Loucy (cell line): ENCODE measurements at regions not wholly inside any gene's neighbourhood (a gene's known extent, or its start where the extent isn't known, plus 50 kb on each side); places are given as distances from the start of the nearest gene placed in this dataset.
A peak's percentile ranks its signal among the peaks of the same experiment; 100 is the strongest.

Source experiments
- H2AFZ ChIP-seq: fragments of 200-600 bp; sonication (generic); 2 replicates; pipeline ENCODE4 v1.6.0; 2016; ENCODE audit warnings: antibody characterized with exemption, mild to moderate bottlenecking, low read length, moderate library complexity
- H3F3A ChIP-seq: fragments of 200-600 bp; 2 replicates; pipeline ENCODE4 v1.6.0; 2016; ENCODE audit warnings: antibody characterized with exemption, low read depth, mild to moderate bottlenecking
- H3K27me3 ChIP-seq: fragments of 200-600 bp; sonication (generic); 2 replicates; pipeline ENCODE4 v1.6.1; 2014; ENCODE audit warnings: low read length, mild to moderate bottlenecking; ENCODE audit not compliant: insufficient read depth, poor library complexity, severe bottlenecking
- H3K36me3 ChIP-seq: fragments of 200-600 bp; sonication (generic); 2 replicates; pipeline ENCODE4 v1.6.1; 2016; ENCODE audit warnings: low read length; ENCODE audit not compliant: insufficient read depth
- H3K4me1 ChIP-seq: fragments of 200-600 bp; sonication (generic); 2 replicates; pipeline ENCODE4 v1.5.1; 2014; ENCODE audit warnings: low read length, mild to moderate bottlenecking; ENCODE audit not compliant: insufficient read depth, poor library complexity, severe bottlenecking
- H3K4me2 ChIP-seq: fragments of 200-600 bp; sonication (generic); 2 replicates; pipeline ENCODE4 v1.6.0; 2014; ENCODE audit warnings: antibody characterized with exemption, low read length, low read depth, mild to moderate bottlenecking; ENCODE audit not compliant: poor library complexity, severe bottlenecking
- H3K4me3 ChIP-seq: fragments of 200-600 bp; sonication (generic); 2 replicates; pipeline ENCODE4 v1.5.1; 2014; ENCODE audit warnings: low read length, mild to moderate bottlenecking, mixed read lengths; ENCODE audit not compliant: poor library complexity, severe bottlenecking
- H3K79me2 ChIP-seq: fragments of 200-600 bp; sonication (generic); 2 replicates; pipeline ENCODE4 v1.6.1; 2014; ENCODE audit warnings: low read length; ENCODE audit not compliant: insufficient read depth
- H3K9ac ChIP-seq: fragments of 200-600 bp; sonication (generic); 2 replicates; pipeline ENCODE4 v1.6.0; 2014; ENCODE audit warnings: mild to moderate bottlenecking, low read depth, low read length, moderate library complexity; ENCODE audit not compliant: poor library complexity, severe bottlenecking
- H3K9me2 ChIP-seq: fragments of 200-600 bp; sonication (generic); replicated peaks from 2 replicates; pipeline ENCODE4 v1.6.1; 2016; ENCODE audit warnings: low read depth, low read length, mixed read lengths
- H3K9me3 ChIP-seq: fragments of 200-600 bp; sonication (generic); 2 replicates; pipeline ENCODE4 v1.6.1; 2014; ENCODE audit warnings: mild to moderate bottlenecking, antibody characterized with exemption, low read length, low read depth; ENCODE audit not compliant: insufficient read depth
- H4K20me1 ChIP-seq: fragments of 200-600 bp; sonication (generic); 2 replicates; pipeline ENCODE4 v1.6.0; 2014; ENCODE audit warnings: antibody characterized with exemption, low read length, mild to moderate bottlenecking; ENCODE audit not compliant: insufficient read depth, poor library complexity, severe bottlenecking
- CTCF ChIP-seq: fragments of 200-600 bp; sonication (generic); conservative IDR thresholded peaks from 2 replicates; pipeline ENCODE4 v1.5.1; 2014; ENCODE audit warnings: mild to moderate bottlenecking, antibody characterized with exemption, low read length
- EZH2phosphoT487 ChIP-seq: fragments of 200-600 bp; IDR thresholded peaks from 2 replicates; pipeline ENCODE4 v1.6.1; 2018; ENCODE audit warnings: antibody characterized with exemption, mild to moderate bottlenecking, moderate library complexity, borderline replicate concordance

- Histone ChIP-seq H3K4me1 (peaks cover 52% of the 10 kb centered on the region), H3K9me2 (no peaks in the 10 kb centered on the region), H3K9ac (no peak overlapping the region), H3K4me3 (no peak overlapping the region), H3F3A (peaks cover 5% of the 10 kb centered on the region; the same call in 1 of the 2 replicates), H3K36me3 (no peaks in the 10 kb centered on the region), H3K79me2 (no peaks in the 10 kb centered on the region), H2AFZ (0 out of 2 replicates have a peak overlapping the region, but pooled peaks have one; percentile 53), H3K27me3 (no peaks in the 10 kb centered on the region), H3K9me3 (no peaks in the 10 kb centered on the region), H4K20me1 (no peaks in the 10 kb centered on the region), H3K4me2 (no peak overlapping the region)
- TF ChIP-seq EZH2phosphoT487 (no peak), CTCF (no peak)
Measured at GRCh38 chr2:181818058-181818680, 73.4 kb upstream of the ITPRID2 start.

GRCh38 chr2:181818840-181819239 is 72.7 kb upstream of the ITPRID2 start:
- Histone ChIP-seq H3K27me3 (no peaks in the 10 kb centered on the region), H3K9ac (no peak overlapping the region), H3K36me3 (no peaks in the 10 kb centered on the region), H4K20me1 (no peaks in the 10 kb centered on the region), H3K79me2 (no peaks in the 10 kb centered on the region), H3K9me2 (no peaks in the 10 kb centered on the region), H3K9me3 (no peaks in the 10 kb centered on the region), H3K4me1 (peaks cover 48% of the 10 kb centered on the region), H2AFZ (peak overlapping the region; percentile 53; the same call in 1 of the 2 replicates), H3K4me3 (no peak overlapping the region), H3K4me2 (no peak overlapping the region), H3F3A (peaks cover 5% of the 10 kb centered on the region; the same call in 1 of the 2 replicates)
- no peak for TF ChIP-seq CTCF
- TF ChIP-seq EZH2phosphoT487 = no peak

GRCh38 chr2:181821049-181821448 is 70.5 kb upstream of the ITPRID2 start:
- peaks cover 40% of the 10 kb centered on the region for H3K4me1 ChIP-seq
- peaks cover 5% of the 10 kb centered on the region; the same call in 1 of the 2 replicates for H3F3A ChIP-seq
- no peaks in the 10 kb centered on the region for H3K36me3 ChIP-seq
- H3K27me3 ChIP-seq = no peaks in the 10 kb centered on the region
- no peaks in the 10 kb centered on the region for H4K20me1 ChIP-seq
- no peaks in the 10 kb centered on the region for H3K9me3 ChIP-seq
- no peak overlapping the region for H3K9ac ChIP-seq
- H3K9me2 ChIP-seq = no peaks in the 10 kb centered on the region
- TF ChIP-seq CTCF = no peak
- no peak for TF ChIP-seq EZH2phosphoT487
- H3K4me3 ChIP-seq = no peak overlapping the region
- no peak overlapping the region for H3K4me2 ChIP-seq
- peak overlapping the region; percentile 51; the same call in 1 of the 2 replicates for H2AFZ ChIP-seq
- H3K79me2 ChIP-seq = no peaks in the 10 kb centered on the region
